K562 (cell line): ENCODE measurements at regions not wholly inside any gene's neighbourhood (a gene's known extent, or its start where the extent isn't known, plus 50 kb on each side); places are given as distances from the start of the nearest gene placed in this dataset.
A peak's percentile ranks its signal among the peaks of the same experiment; 100 is the strongest.

Experiments
- ATAC-seq: fragments of 200-7000 bp; cut with Tn5 transposase; 3 replicates; pipeline ENCODE4 v1.9.1; 2020; ENCODE audit warnings: moderate library complexity
- BruUV-seq: library from RNA; stranded (reverse); fragments of 400-500 nt; replicated peaks from 2 replicates; lab custom pipeline; 2021; lab: Mats Ljungman, UMichigan
- CTCF ChIA-PET: fragments of 300-600 bp; formaldehyde crosslinking; extraction: SDS; loops from one replicate; lab custom pipeline; 2021; ENCODE audit warnings: low intra/inter-chr PET ratio; lab: Yijun Ruan, JAX
- POLR2A ChIA-PET: fragments of 300-600, 350-650 bp; sonication (Branson Sonifier 250); formaldehyde crosslinking; extraction: SDS; loops from one replicate; lab custom pipeline; 2021; ENCODE audit warnings: antibody characterized with exemption, inconsistent platforms; lab: Yijun Ruan, JAX
- DNase-seq, 4 experiments: peaks; one replicate each; pipeline versions ENCODE4 v3.0.0 to v3.0.0-alpha.2; 2011 to 2018; ENCODE audit warnings: low spot score in 3 of 4, mixed read lengths in 3 of 4; ENCODE audit errors: extremely low read depth in 1 of 4
- FAIRE-seq: peaks from 2 replicates; lab custom pipeline; 2011; peaks lifted over from hg19 to GRCh38; lab: Jason Lieb, UNC
- H2AFZ ChIP-seq: 2 replicates; pipeline ENCODE4 v1.6.0; 2011; ENCODE audit warnings: low read depth, low read length, control low read depth, inconsistent platforms
- H3K27ac ChIP-seq: fragments of 200-600 bp; 3 replicates; pipeline ENCODE4 v1.8.0; 2011; ENCODE audit warnings: low read depth, mild to moderate bottlenecking, control low read depth, inconsistent platforms, low read length, moderate library complexity, mixed read lengths; ENCODE audit errors: extremely low read depth
- H3K27me3 ChIP-seq, 2 experiments: fragments of 300-600 bp in 1 of 2; 2 replicates in 1 of 2; 3 replicates in 1 of 2; pipeline versions ENCODE4 v1.6.0 to v1.8.0; 2011; ENCODE audit warnings: inconsistent platforms in 2 of 2, low read length in 2 of 2, mild to moderate bottlenecking in 1 of 2, mixed read lengths in 1 of 2, moderate library complexity in 1 of 2; ENCODE audit not compliant: control insufficient read depth in 2 of 2, insufficient read depth in 2 of 2
- H3K36me3 ChIP-seq: fragments of 300-600 bp; 3 replicates; pipeline ENCODE4 v1.8.0; 2011; ENCODE audit warnings: mild to moderate bottlenecking, low read length, inconsistent platforms; ENCODE audit not compliant: control insufficient read depth, insufficient read depth
- H3K4me1 ChIP-seq, 2 experiments: fragments of 200-600 bp in 1 of 2; replicated peaks in 1 of 2; 2 replicates in 1 of 2; 3 replicates in 1 of 2; pipeline versions ENCODE4 v1.5.1 to v1.8.0; 2011; ENCODE audit warnings: inconsistent platforms in 2 of 2, low read length in 2 of 2, mild to moderate bottlenecking in 1 of 2, mixed read lengths in 1 of 2, moderate library complexity in 1 of 2; ENCODE audit not compliant: control insufficient read depth in 2 of 2, insufficient read depth in 2 of 2
- H3K4me2 ChIP-seq: 2 replicates; pipeline ENCODE4 v1.6.1; 2011; ENCODE audit warnings: low read length, control low read depth, inconsistent platforms, mixed read lengths; ENCODE audit not compliant: insufficient read depth
- H3K4me3 ChIP-seq: fragments of 200-600 bp; sonication (generic), shearing (Covaris generic); 2 replicates; pipeline ENCODE4 v1.5.1; 2016; ENCODE audit warnings: control low read depth, inconsistent platforms
- H3K79me2 ChIP-seq: fragments of 200-600 bp; 3 replicates; pipeline ENCODE4 v1.8.0; 2011; ENCODE audit warnings: low read length, inconsistent platforms; ENCODE audit not compliant: control insufficient read depth, insufficient read depth
- H3K9ac ChIP-seq, 2 experiments: 2 replicates each; pipeline versions ENCODE4 v1.6.0 to v1.6.1; 2011; ENCODE audit warnings: low read depth in 2 of 2, low read length in 2 of 2, control low read depth in 1 of 2, inconsistent platforms in 1 of 2, mild to moderate bottlenecking in 1 of 2, mixed read lengths in 1 of 2; ENCODE audit not compliant: insufficient read depth in 1 of 2
- H3K9me1 ChIP-seq: one replicate; pipeline ENCODE4 v1.6.0; 2011; ENCODE audit warnings: inconsistent platforms, mild to moderate bottlenecking, low read length, moderate library complexity; ENCODE audit not compliant: control insufficient read depth, insufficient read depth
- H3K9me3 ChIP-seq: replicated peaks from 2 replicates; pipeline ENCODE4 v1.5.1; 2011; ENCODE audit warnings: low read depth, low read length, inconsistent platforms; ENCODE audit not compliant: control insufficient read depth, insufficient read depth
- H4K20me1 ChIP-seq: replicated peaks from 2 replicates; pipeline ENCODE4 v1.6.1; 2011; ENCODE audit warnings: low read length, inconsistent platforms, mixed read lengths; ENCODE audit not compliant: control insufficient read depth, insufficient read depth
- FOXA3 ChIP-seq, 2 experiments: fragments of 450-650 bp in 1 of 2; sonication (generic) in 1 of 2; formaldehyde crosslinking; IDR thresholded peaks in 1 of 2; conservative IDR thresholded peaks in 1 of 2; 2 replicates each; pipeline versions ENCODE4 v1.4.0 to v1.8.0; 2020 to 2022; ENCODE audit warnings: mild to moderate bottlenecking in 2 of 2, missing genetic modification reagents in 1 of 2
- NFIX ChIP-seq: fragments of 250-450 bp; sonication (Bioruptor Pico); IDR thresholded peaks from 2 replicates; pipeline ENCODE4 v1.4.0; 2020; ENCODE audit warnings: low read depth, mild to moderate bottlenecking, moderate library complexity
- WGBS: fragments of 100-300 bp; shearing (Covaris generic); methylation state at CpG from one replicate; pipeline ENCODE4 v1.1.6; 2016; ENCODE audit warnings: low coverage, mixed read lengths; ENCODE audit not compliant: insufficient coverage; ENCODE audit errors: missing lambda C conversion rate; 5-methylcytosine and 5-hydroxymethylcytosine counted together
- in situ Hi-C: fragments of 300-500 bp; cut with MboI; formaldehyde crosslinking; loops from 4 replicates; pipeline ENCODE4 v1.15.0; 2018; ENCODE audit warnings: inconsistent platforms, mixed read lengths
- intact Hi-C: fragments of 100-400 bp; cut with micrococcal nuclease; formaldehyde crosslinking; loops from 2 replicates; pipeline ENCODE4 v1.14.2; 2022
- TF ChIP-seq, protein P1 (sequence below): fragments of 150-350 bp; conservative IDR thresholded peaks from 2 replicates; pipeline ENCODE4 v1.6.1; 2014; ENCODE audit warnings: low read length

- no peak overlapping the region for H3K27ac ChIP-seq
Observed at GRCh38 chr21:35953597-35953996, 106.7 kb downstream of the SETD4 start.

More at GRCh38 chr21:35953597-35953996, 106.7 kb downstream of the SETD4 start:
- in situ Hi-C loops (no loop called here), intact Hi-C loops (no loop called here)
- no peak overlapping the region for H2AFZ ChIP-seq
- DNase-seq (no peak), ATAC-seq (no peak), FAIRE-seq (no peak)
- WGBS: 0% methylated on average over 2 of the region's 2 CpGs
- H3K9ac ChIP-seq: no peak overlapping the region
- H3K27me3 ChIP-seq: peaks cover 0 to 15% of the 10 kb centered on the region in 2 experiments; a peak in 2 of 5 replicates
- no peaks in the 10 kb centered on the region for H3K9me3 ChIP-seq
- no peak overlapping the region for H3K4me3 ChIP-seq
- no peaks in the 10 kb centered on the region for H4K20me1 ChIP-seq
- CTCF ChIA-PET: no interaction called here
- no peaks in the 10 kb centered on the region for H3K4me1 ChIP-seq
- H3K4me2 ChIP-seq: no peak overlapping the region
- H3K79me2 ChIP-seq: no peaks in the 10 kb centered on the region
- BruUV-seq: no TSS peak
- H3K9me1 ChIP-seq: no peaks in the 10 kb centered on the region
- POLR2A ChIA-PET: interaction anchor here (1.0 to 1.6 kb wide), 2 partner anchors 8 to 10 kb away, joined by 3 read pairs; no protein-coding TSS in a partner anchor
- H3K36me3 ChIP-seq: no peaks in the 10 kb centered on the region
- TF ChIP-seq FOXA3 (CRISPR knock-in tag; conservative IDR thresholded peaks at IDR 0.05 in 1 of 2, IDR thresholded peaks at IDR 0.05 in 1 of 2) (peak in 1 of 2 experiments; percentile 95; a peak in 2 of 4 replicates), NFIX (no peak)
- TF ChIP-seq, protein P1, sequence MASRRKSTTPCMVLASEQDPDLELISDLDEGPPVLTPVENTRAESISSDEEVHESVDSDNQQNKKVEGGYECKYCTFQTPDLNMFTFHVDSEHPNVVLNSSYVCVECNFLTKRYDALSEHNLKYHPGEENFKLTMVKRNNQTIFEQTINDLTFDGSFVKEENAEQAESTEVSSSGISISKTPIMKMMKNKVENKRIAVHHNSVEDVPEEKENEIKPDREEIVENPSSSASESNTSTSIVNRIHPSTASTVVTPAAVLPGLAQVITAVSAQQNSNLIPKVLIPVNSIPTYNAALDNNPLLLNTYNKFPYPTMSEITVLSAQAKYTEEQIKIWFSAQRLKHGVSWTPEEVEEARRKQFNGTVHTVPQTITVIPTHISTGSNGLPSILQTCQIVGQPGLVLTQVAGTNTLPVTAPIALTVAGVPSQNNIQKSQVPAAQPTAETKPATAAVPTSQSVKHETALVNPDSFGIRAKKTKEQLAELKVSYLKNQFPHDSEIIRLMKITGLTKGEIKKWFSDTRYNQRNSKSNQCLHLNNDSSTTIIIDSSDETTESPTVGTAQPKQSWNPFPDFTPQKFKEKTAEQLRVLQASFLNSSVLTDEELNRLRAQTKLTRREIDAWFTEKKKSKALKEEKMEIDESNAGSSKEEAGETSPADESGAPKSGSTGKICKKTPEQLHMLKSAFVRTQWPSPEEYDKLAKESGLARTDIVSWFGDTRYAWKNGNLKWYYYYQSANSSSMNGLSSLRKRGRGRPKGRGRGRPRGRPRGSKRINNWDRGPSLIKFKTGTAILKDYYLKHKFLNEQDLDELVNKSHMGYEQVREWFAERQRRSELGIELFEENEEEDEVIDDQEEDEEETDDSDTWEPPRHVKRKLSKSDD: no peak
